ENCODE measurements at regions not wholly inside any gene's neighbourhood (a gene's known extent, or its start where the extent isn't known, plus 50 kb on each side); places are given as distances from the start of the nearest gene placed in this dataset.
A peak's percentile ranks its signal among the peaks of the same experiment; 100 is the strongest.

DNA sequence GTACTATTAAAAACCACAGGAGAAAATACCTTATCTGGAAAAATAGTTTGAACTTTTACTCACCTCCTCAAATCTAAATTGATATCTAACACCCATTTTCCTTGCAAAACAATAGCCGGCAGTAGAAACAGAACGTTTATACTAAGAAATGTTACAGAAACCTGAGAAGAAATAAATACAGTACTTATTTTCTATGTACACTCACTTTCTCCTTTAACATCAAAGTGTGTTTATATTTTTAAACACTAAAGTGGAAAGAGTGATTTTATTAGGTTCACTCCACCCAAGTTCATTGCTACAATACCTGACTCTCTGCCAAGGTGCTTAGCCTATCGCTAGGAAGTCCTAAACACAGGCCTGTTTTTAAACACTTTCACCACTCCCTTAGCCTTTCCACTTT, 87.8 kb upstream of the TJP1 start:
- CTCF ChIA-PET: interaction anchor here (0.7 to 1.0 kb wide), 3 partner anchors 10 to 175 kb away, joined by 3 read pairs; no protein-coding TSS in a partner anchor

DNA sequence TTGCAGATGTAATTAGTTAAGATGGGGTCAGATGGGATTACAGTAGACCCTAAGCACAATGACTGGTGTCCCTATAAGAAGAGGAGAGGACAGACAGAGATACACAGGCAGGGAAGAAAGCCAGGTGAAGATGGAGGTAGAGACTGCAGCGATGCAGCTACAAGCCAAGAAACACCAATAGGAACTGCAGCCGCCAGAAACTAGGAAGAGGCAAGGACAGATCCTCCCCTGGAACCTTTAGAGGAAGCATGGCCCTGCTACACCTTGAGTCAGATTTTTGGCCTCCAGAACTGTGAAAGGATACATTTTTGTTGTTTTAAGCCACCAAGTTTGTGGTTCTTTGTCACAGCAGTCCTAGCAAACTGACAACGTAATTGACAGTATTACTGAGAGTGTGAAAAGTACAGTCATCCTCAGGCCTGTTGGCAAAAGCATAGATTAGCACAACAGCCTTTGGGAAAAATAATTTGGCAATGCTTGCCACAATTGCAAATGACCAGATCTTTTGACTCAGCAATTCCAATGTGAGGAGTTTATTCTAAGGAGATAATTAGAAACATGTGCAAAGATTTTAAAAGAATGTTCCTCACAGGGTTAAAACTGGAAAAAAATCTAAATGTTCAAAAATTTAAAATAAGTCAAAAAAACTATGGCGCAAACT, 82.6 kb upstream of the TJP1 start:
- TF ChIP-seq PRDM1 (tag by site-specific recombination; IDR thresholded peaks at IDR 0.05): no peak
- TF ChIP-seq ZFHX2 (tag by site-specific recombination; conservative IDR thresholded peaks at IDR 0.05): no peak
- no peak for TF ChIP-seq ZNF350 (tag by site-specific recombination; IDR thresholded peaks at IDR 0.05)
- no peak for TF ChIP-seq OSR2 (tag by site-specific recombination; IDR thresholded peaks at IDR 0.05)
- TF ChIP-seq ZNF777 (tag by site-specific recombination; IDR thresholded peaks at IDR 0.05; ENCODE audit: borderline replicate concordance): no peak
- no peak for TF ChIP-seq HOXD13 (CRISPR knock-in tag; IDR thresholded peaks at IDR 0.05; ENCODE audit: borderline replicate concordance)
- TF ChIP-seq GLI4 (tag by site-specific recombination; IDR thresholded peaks at IDR 0.05): no peak
- no peak for TF ChIP-seq ZNF202 (tag by site-specific recombination; IDR thresholded peaks at IDR 0.05; ENCODE audit: borderline replicate concordance)
- TF ChIP-seq ZNF19 (tag by site-specific recombination; IDR thresholded peaks at IDR 0.05; ENCODE audit: low read depth): no peak
- TF ChIP-seq, protein P1, sequence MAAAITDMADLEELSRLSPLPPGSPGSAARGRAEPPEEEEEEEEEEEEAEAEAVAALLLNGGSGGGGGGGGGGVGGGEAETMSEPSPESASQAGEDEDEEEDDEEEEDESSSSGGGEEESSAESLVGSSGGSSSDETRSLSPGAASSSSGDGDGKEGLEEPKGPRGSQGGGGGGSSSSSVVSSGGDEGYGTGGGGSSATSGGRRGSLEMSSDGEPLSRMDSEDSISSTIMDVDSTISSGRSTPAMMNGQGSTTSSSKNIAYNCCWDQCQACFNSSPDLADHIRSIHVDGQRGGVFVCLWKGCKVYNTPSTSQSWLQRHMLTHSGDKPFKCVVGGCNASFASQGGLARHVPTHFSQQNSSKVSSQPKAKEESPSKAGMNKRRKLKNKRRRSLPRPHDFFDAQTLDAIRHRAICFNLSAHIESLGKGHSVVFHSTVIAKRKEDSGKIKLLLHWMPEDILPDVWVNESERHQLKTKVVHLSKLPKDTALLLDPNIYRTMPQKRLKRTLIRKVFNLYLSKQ (tag by site-specific recombination; IDR thresholded peaks at IDR 0.05; ENCODE audit: borderline replicate concordance): no peak
- TF ChIP-seq ZNF391 (tag by site-specific recombination; IDR thresholded peaks at IDR 0.05; ENCODE audit: borderline replicate concordance, low read depth): no peak
- Histone ChIP-seq H3K9me3 (ENCODE audit: control insufficient read depth, insufficient read depth, low read depth, low read length) (no peaks in the 10 kb centered on the region), H3K4me3 (ENCODE audit: low read depth, low read length) (no peak overlapping the region), H3K36me3 (ENCODE audit: control insufficient read depth in 2 of 2, insufficient read depth in 1 of 2, low read length in 2 of 2) (no peaks in the 10 kb centered on the region), H3K4me1 (ENCODE audit: control insufficient read depth, insufficient read depth, low read length) (peaks cover 6% of the 10 kb centered on the region), H3K27ac (ENCODE audit: extremely low read depth, low read depth, low read length) (no peak overlapping the region)
- ChIA-PET CTCF (no interaction called here), POLR2A (no interaction called here)

More for the DNA sequence above, 87.8 kb upstream of the TJP1 start:
- H3K27ac ChIP-seq (ENCODE audit: extremely low read depth, low read depth, low read length): peak overlapping the region; percentile 16; the same call in 1 of the 2 replicates
- peaks cover 15% of the 10 kb centered on the region for H3K4me1 ChIP-seq (ENCODE audit: control insufficient read depth, insufficient read depth, low read length)
- POLR2A ChIA-PET: interaction anchor here (0.9 kb wide), 1 partner anchor 11 kb away, joined by 3 read pairs; no protein-coding TSS in a partner anchor
- TF ChIP-seq ZNF571 (tag by site-specific recombination; IDR thresholded peaks at IDR 0.05): no peak
- TF ChIP-seq KLF7 (tag by site-specific recombination; IDR thresholded peaks at IDR 0.05; ENCODE audit: borderline replicate concordance): 0 out of 2 replicates have a peak, but pooled peaks have one; percentile 27
- TF ChIP-seq ZNF24 (tag by site-specific recombination; IDR thresholded peaks at IDR 0.05): 0 out of 2 replicates have a peak, but pooled peaks have one; percentile 60
- peak; percentile 61; the same call in 1 of the 2 replicates for TF ChIP-seq OSR2 (tag by site-specific recombination; IDR thresholded peaks at IDR 0.05)
- TF ChIP-seq BCL11A (tag by site-specific recombination; IDR thresholded peaks at IDR 0.05; ENCODE audit: low read depth): peak; percentile 79; the same call in 1 of the 2 replicates
- 0 out of 2 replicates have a peak, but pooled peaks have one; percentile 16 for TF ChIP-seq OVOL3 (tag by site-specific recombination; IDR thresholded peaks at IDR 0.05)
- TF ChIP-seq, protein P2, sequence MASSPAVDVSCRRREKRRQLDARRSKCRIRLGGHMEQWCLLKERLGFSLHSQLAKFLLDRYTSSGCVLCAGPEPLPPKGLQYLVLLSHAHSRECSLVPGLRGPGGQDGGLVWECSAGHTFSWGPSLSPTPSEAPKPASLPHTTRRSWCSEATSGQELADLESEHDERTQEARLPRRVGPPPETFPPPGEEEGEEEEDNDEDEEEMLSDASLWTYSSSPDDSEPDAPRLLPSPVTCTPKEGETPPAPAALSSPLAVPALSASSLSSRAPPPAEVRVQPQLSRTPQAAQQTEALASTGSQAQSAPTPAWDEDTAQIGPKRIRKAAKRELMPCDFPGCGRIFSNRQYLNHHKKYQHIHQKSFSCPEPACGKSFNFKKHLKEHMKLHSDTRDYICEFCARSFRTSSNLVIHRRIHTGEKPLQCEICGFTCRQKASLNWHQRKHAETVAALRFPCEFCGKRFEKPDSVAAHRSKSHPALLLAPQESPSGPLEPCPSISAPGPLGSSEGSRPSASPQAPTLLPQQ (tag by site-specific recombination; IDR thresholded peaks at IDR 0.05): 0 out of 2 replicates have a peak, but pooled peaks have one; percentile 13
- TF ChIP-seq MEIS1 (CRISPR knock-in tag; IDR thresholded peaks at IDR 0.05; ENCODE audit: borderline replicate concordance): no peak
- no peak for TF ChIP-seq ZNF341 (tag by site-specific recombination; IDR thresholded peaks at IDR 0.05; ENCODE audit: low read depth)
- TF ChIP-seq ZNF843 (tag by site-specific recombination; IDR thresholded peaks at IDR 0.05): peak; percentile 80
- TF ChIP-seq WT1 (tag by site-specific recombination; IDR thresholded peaks at IDR 0.05): peak; percentile 65
- TF ChIP-seq, protein P3, sequence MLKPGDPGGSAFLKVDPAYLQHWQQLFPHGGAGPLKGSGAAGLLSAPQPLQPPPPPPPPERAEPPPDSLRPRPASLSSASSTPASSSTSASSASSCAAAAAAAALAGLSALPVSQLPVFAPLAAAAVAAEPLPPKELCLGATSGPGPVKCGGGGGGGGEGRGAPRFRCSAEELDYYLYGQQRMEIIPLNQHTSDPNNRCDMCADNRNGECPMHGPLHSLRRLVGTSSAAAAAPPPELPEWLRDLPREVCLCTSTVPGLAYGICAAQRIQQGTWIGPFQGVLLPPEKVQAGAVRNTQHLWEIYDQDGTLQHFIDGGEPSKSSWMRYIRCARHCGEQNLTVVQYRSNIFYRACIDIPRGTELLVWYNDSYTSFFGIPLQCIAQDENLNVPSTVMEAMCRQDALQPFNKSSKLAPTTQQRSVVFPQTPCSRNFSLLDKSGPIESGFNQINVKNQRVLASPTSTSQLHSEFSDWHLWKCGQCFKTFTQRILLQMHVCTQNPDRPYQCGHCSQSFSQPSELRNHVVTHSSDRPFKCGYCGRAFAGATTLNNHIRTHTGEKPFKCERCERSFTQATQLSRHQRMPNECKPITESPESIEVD (tag by site-specific recombination; IDR thresholded peaks at IDR 0.05): peak; percentile 83
- TF ChIP-seq TCF7L2 (IDR thresholded peaks at IDR 0.05; ENCODE audit: borderline replicate concordance, low read depth, low read length): 0 out of 2 replicates have a peak, but pooled peaks have one; percentile 52
- no peak for TF ChIP-seq HOXC10 (CRISPR knock-in tag; IDR thresholded peaks at IDR 0.05)
- no peak for TF ChIP-seq ZNF624 (tag by site-specific recombination; IDR thresholded peaks at IDR 0.05)
- 0 out of 2 replicates have a peak, but pooled peaks have one; percentile 20 for TF ChIP-seq SP7 (tag by site-specific recombination; IDR thresholded peaks at IDR 0.05)
- TF ChIP-seq, protein P4, sequence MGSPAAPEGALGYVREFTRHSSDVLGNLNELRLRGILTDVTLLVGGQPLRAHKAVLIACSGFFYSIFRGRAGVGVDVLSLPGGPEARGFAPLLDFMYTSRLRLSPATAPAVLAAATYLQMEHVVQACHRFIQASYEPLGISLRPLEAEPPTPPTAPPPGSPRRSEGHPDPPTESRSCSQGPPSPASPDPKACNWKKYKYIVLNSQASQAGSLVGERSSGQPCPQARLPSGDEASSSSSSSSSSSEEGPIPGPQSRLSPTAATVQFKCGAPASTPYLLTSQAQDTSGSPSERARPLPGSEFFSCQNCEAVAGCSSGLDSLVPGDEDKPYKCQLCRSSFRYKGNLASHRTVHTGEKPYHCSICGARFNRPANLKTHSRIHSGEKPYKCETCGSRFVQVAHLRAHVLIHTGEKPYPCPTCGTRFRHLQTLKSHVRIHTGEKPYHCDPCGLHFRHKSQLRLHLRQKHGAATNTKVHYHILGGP (tag by site-specific recombination; IDR thresholded peaks at IDR 0.05): 0 out of 2 replicates have a peak, but pooled peaks have one; percentile 53
- no peak for TF ChIP-seq ZNF423 (tag by site-specific recombination; IDR thresholded peaks at IDR 0.05)
- peak; percentile 72 for TF ChIP-seq FEZF1 (tag by site-specific recombination; IDR thresholded peaks at IDR 0.05)
- peak; percentile 78 for TF ChIP-seq KLF1 (tag by site-specific recombination; IDR thresholded peaks at IDR 0.05)
- H3K4me3 ChIP-seq (ENCODE audit: low read depth, low read length): no peak overlapping the region
- H3K9me3 ChIP-seq (ENCODE audit: control insufficient read depth, insufficient read depth, low read depth, low read length): no peaks in the 10 kb centered on the region
- no peaks in the 10 kb centered on the region for H3K36me3 ChIP-seq (ENCODE audit: control insufficient read depth in 2 of 2, insufficient read depth in 1 of 2, low read length in 2 of 2)

Data from HEK293 (cell line).